ENCODE measurements at regions not wholly inside any gene's neighbourhood (a gene's known extent, or its start where the extent isn't known, plus 50 kb on each side); places are given as distances from the start of the nearest gene placed in this dataset.
A peak's percentile ranks its signal among the peaks of the same experiment; 100 is the strongest.
"Not testable (repeated sequence)": the region's sequence is repeated elsewhere in the genome, so short reads cannot be mapped to it uniquely, and the experiment has no call there.

DNA sequence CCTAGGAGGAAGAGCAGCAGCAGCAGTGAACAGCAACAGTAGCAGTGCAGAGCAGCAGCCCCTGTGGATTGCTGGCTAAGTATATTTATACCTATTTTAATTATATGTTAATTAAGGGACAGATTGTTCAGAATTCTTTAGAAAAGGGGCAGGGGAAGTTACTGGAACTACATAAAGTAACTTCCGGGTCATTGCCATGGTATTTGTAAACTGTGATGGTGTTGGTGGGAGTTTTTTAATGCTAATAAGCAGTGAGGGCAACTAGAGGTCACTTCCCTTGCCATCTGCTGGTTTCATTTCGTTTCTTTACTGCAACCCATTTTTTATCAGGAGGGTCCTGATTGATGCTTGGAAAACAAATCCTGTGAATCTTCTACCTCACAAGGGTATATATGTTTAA is 229.8 kb upstream of the PODXL start:
- no peak for DNase-seq

DNA sequence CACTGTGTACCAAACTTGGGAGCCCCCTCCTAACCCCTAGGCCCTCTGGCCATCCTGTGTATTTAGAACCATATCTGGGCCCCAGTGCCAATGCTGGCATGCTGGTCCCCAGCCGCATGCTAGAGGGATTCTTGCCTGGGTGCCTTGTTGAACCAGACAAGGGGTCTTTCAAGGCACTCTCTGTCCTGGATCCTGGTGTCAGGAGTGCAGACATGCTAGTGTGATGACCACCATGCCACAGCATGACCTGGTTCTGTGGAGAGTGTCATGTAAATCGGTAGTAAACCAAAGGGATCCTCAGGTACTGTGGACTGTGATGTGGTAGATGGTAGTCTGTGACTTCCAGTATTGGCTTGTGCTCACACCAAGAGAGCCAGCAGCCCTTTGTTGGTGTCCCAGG is 222.2 kb upstream of the PODXL start:
- DNase-seq: no peak

DNA sequence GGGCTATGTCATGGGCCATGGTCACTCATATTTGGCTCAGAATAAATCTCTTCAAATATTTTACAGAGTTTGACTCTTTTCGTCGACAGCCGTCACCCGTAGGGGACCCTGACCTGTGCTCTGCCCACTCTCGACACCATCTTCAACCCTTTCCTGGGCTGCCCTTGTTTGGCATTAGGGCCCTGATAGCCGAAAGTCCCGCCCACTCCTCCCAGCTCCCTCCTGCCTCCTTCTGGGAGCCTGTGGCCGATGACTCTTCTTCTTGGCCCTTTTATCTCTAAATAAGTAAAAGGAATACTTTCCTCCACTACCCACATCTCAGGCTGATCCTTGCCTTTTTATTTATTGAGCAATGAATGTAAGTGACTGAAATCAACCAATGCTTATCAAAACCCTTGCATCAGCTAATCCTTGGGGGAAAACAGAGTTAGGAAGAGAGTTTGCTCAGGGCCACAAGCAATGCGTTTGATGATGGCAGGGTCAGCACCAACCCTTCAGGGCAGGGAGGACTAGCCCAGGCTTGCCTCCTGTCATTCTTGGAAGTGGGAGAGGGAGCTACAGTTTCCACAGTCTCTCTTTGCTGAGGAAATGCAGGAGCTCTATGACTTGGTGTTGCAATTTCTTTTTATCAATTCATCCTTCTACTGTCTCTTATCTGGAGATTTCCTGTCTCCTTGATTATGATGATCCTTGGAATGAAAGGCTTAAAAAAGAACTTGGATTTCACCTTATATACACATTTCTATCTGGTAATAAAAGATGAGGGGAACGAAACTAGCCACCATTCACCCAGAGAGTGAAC is 218.2 kb upstream of the PODXL start:
- no peak for DNase-seq

DNA sequence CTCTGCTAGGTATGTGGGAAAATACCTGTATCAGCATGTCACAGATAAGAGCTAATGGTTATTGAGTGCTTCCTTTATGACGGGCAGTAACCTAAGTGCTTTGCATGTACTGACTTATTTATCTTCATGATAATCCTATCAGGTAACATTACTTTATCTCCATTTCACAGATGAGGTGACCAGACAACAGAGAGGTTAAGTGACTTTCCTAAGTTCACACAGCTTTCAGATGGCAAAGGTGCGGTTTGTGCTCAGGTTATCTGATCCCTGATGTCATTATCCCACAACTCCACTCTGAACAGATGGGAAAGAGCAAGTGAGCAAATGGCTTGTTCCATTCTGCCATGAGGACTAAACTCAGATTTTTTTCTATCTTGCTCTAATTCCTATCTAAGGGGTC is 217.0 kb upstream of the PODXL start:
- DNase-seq: no peak

DNA sequence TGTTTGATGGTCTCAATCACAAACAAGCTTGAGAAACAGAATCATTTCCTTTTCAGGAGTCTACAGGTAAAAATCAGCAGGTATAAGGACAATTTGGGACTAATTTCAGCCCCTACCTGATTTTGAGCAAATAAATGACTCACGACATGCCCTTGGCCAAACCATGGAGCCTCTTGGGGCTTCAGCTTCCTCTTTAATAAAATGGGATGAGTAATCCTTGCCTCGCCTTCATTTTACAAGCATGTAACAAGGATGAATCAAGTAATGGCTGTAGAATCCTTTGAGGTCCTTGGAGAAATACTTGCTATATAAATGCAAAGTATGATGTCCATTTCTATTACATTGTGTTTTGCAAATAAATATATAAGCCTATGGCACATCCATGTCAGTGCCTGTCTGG is 212.8 kb upstream of the PODXL start:
- DNase-seq: no peak

DNA sequence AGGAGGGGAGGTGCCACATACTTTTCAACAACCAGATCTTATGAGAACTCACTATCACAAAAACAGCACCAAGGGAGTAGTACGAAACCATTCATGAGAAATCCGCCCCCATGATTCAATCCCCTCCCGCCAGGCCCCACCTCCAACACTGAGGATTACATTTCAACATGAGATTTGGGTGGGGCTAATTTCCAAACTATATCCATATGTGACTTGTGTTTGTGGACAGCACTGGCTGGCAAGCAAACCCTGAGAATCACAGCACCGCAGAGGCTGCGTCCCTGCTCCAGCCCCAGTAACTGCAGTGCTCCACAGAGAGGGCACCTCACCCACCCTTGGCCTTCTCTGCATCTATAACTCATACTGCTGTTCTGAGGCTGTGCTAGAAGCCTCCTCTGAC is 211.2 kb upstream of the PODXL start:
- no peak for DNase-seq

DNA sequence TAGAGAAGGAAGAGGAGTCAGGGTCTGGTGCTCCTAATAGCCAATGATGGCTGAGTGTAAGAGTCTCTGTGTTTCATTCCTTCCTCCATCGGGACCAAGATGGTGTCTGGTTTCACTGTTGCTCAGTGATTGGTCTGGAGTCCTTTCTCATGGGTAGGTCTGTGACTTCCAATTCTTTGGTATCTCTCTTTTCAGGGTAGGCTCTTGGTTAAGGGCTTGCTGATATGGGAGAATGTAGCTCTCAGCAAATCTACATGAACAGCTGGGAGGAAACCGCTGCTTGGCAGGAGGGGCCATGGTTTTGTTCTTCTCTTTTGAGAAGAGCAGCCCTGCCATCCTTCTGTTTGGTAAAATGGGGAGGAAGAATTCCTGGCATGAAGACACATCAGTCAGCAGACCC is 209.1 kb upstream of the PODXL start:
- DNase-seq: no peak

DNA sequence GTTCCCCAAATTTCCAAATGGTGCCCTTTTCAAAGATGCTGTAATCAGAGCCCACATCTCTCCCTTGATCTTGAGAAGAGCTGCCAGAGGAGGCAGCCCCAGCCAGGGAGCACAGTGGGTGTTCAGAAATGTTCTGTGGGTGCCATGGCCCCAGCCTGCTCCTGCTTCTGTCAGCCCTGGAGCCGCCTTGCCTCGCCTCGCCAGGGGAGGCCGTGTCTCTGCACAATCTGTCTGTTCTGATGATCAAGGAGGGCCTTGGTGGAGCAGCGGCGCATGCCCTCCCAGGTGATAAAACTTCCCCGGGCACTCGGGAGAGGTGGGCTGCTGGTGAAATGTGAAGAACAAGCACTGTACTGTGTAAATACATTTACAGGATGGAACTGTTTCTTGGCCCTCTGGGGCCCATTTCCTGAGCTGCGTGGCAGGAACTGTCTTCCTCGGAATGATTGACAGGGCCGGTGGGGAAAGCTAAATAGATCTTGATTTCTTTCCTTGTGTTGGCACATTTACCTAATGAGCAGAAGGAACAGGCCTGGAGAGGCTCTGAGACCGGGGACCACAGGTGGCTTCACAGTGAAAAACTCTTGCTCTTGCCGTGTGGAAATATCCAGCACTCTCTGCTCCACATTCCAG is 207.8 kb upstream of the PODXL start:
- no peak for DNase-seq

DNA sequence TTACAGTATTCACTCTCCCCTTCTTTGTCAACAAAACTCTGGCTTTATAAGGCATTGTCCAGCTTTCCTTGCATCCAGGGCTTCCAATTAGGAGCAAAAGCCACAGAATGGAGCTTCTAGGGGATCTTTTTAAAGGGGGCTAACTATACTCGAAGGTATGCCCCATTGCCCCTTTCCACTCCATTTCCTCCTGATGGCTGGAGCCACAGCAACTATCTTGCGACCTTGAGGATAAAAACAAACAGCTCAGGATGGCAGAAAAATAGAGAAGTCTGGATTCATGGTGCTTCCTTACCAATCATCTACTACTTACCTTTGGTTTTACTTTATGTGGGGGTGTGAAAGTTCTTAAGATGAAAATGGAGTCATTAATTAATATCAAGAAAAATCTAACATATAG is 206.3 kb upstream of the PODXL start:
- DNase-seq: no peak

DNA sequence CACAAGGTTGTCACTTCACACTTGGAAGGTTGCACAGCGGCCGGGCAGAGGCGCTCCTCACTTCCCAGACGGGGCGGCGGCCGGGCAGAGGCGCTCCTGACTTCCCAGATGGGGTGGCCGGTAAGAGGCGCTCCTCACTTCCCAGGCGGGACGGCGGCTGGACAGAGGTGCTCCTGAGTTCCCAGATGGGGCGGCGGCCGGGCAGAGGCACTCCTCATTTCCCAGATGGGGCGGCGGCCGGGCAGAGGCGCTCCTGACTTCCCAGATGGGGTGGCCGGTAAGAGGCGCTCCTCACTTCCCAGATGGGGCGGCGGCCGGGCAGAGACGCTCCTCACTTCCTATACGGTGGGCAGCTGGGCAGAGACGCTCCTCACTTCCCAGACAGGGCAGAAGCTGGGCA is 199.4 kb upstream of the PODXL start:
- not testable (repeated sequence) for DNase-seq

DNA sequence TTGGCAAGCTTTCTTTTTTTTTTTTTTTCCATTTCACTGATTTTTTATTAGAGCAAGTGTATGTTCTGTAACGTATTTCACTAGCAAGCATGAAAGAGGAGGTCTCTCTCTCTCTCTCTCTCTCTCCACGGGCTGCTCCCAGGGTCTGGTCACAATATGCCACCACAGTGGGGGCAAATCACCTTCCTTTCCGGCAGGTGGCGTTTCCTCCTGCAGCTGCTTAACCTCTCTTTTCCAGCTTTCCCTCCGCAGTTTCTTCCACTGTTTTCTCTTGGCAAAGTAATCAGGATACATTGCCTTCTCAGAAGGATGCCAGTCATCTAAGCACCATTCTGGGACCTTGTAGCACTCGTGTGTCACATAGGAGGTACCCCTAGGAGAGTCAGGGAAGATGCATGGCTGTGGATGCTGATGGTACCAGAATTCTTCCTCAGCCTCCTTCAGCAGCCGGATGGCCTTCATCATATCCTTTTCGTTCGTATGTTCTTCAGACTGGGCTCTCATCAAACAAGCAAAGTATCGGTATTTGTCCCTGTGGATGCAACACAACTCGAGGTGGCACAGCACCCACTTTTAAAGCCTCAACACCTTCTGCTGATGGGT is 197.3 kb upstream of the PODXL start:
- no peak for DNase-seq

DNA sequence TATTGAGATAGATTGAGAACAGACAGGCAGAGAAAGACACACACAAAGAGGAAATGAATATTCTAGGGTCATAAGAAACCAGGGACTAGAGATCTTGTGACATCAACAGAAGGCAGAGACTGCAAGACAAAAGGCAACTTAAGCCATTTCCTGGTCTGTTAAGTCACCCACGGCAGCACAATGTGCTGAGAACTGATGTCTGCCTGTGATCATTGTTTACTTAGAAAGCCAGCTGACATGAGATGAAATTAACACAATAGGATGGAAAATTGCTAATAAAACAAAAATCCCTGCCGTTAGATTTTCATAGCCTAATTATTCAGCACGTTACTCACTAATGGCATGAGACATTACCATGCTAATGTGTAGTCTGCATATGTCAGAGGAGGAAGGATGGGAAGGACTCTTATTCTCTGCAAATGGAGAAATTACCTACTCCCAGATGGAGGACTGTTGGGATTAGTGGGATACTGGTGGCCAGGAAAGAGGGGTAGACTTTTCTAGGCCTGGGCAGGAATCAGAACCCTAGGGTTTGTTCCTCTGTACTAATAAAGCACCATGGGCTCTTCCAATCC is 191.3 kb upstream of the PODXL start:
- no peak for DNase-seq

DNA sequence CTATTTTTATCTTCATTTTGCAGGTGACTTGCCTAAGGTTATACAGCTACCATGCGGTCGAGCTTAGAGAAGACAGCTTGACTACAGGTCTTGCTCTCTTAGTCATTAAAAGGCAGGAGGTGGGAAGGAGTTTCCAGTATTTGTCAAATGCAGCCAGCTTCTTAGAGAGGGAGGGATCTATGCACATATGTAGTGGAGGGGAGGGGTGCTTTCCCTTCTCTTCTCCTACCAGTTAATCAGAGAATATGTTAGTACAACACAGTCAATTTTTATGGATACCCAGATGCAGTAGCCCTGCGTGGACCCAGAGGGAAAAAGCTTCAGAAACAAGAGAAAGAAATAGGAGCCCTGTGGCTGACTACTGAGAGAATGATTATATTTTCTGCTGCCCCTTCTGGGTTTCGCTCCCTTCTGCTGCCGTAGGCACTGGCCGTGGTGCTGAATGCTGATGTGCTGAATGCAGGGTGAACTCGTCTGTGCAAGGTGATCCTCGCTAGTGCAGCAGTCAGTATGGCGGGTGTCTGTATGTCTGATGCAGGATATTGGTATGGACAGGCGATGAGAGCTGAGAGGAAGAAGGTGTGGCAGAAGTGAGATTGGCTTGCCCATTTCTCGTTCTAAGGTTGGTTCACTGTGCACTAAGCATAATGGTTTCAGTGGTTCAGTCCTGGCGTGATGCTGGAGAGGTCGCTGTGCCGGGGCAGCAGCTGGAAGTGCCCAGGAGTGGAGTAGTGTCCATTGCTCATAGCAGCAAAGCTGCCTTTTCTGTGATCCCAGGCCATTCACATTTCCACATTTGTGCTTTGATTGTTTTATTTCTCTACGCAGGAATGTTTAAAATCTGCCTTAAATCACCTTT is 189.2 kb upstream of the PODXL start:
- DNase-seq: peak; percentile 78

DNA sequence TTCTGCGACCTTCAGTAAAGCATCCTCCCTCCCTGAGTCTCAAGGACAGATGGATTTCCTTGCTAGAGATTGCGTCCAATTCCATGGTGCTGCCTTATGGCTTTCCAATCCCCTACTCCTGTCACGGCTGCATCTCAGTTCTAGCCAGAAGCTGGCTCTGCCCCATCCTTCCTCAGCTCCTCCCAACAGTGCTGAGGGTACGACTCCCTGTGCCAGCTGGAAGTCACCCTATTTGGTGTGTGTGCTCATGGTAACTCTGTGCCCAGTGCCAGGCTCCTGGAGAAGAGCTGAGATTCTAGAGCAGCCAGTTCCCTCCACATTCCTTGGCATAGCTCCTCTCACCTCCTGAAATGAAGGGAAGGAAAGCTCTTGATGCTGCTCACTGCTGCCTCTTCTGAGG is 185.0 kb upstream of the PODXL start:
- no peak for DNase-seq

DNA sequence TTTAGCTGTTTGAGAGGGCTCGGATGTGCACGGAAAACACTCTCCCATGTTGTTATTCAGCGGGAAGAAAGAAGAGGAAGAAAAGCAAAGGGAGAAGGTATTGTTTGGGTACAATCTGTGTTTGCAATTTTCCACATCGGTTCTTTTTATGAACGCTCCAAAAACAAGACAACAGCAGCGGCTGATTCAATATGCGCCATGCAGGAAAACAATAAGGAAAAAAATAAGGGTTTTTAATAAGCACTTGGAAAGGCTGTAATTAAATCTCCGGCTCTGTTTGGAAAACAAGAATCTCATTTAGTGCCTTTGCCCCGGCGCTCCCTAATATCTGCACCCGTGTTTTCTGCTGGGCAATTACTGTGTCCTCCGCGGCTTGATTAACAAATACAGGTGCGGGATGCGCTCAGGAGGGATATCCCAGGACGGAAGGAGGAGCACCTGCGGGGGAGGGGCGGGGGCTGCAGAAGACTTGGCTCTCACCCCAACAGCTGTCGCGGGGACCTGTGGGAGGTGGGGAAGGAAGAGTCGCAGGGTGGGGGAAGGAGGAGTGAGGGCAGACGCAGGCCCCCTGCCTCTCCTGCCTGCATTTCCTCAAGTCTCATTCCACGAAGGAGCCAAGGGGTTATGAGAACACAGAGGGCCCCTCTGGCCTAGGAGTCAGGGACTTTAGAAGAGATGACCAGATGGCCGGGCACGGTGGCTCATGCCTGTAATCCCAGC is 181.5 kb upstream of the PODXL start:
- DNase-seq: no peak

DNA sequence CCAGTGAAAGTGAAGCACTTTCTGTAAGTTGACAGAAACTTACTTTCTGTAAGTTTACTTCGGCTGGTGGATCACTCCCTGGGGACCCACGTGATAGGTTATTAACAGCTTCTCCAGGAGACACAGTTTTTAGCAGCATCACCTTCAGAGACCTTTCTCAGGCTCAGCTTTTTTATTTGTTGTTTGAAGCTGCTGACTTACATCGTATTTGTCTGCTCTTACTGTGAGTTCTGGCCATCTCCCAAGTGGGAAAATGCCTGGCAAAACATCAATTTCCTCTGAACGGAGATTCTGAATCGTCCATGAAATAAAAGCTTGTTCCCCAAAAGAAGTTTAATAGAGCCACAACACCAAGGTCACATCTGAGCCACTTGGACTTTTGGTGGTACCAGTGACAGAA is 178.7 kb upstream of the PODXL start:
- no peak for DNase-seq

DNA sequence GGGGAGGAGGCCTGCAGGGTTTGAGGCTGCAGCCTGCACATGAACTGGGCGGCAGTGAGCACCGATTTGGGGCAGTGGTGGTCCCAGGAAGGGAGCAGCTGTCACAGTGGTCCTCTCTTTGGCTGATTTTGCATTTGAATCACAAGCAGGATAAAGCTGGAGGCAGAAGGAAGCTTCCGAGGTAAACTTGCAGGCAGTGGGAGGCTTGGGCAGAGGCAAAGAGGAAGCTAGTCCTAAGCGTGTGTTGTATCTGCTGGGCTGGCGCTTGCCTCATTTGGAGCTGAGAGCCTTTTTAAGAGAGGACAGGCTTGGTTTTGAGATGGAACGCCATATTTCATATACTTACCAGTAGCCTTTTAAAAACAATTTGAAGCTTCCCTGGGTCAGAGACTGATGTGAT is 177.2 kb upstream of the PODXL start:
- DNase-seq: no peak

DNA sequence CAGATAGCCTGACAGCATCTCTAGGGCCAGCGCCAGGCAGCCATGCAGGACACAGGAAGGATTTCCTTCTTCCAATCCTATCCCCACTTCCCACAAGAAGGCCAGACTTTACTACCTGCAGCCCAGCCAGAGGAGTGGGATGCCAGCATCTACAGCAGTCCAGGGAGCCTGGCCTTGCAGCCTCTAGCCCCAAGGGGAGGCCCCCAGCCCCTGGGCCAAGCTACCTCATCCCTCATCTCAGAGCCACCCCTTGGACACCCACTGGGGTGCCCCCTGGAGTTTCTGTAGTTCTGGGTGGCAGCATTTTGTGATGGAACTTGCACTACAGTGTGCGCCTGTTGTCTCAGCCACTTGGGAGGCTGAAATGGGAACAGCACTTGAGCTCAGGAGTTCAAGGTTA is 170.8 kb upstream of the PODXL start:
- no peak for DNase-seq

DNA sequence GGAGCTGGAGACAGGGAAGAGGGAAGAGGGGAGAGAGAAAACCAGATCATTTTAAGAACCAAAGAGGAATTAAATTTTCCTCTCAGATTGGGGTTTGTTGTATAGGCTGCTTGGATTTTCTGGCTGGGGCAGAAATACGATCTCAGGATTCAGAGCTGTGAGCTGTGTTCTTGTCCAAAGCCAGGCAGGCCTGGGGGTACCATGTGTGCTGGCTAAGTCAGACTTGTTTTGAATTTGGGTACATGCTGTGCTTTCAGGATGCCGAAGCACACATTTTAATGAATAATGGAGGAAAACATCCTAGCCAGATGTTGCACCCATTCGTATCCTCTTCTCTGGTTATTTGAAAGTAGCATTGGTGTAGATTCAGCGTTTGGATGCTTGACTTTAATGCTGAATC is 170.3 kb upstream of the PODXL start:
- DNase-seq: no peak

DNA sequence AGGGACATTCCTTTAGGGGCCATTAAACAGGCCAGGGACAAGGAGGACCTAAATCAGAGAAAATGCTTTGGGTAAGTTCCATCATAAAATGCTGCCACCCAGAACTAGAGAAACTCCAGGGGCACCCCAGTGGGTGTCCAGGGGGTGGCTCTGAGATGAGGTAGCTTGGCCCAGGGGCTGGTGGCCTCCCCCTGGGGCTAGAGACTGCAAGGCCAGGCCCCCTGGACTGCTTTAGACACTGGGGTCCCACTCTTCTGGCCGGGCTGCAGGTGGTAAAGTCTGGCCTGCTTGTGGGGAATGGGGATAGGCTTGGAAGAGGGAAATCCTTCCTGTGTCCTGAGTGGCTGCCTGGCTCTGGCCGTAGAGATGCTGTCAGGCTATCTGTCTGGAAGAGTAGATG is 169.6 kb upstream of the PODXL start:
- DNase-seq: no peak

DNA sequence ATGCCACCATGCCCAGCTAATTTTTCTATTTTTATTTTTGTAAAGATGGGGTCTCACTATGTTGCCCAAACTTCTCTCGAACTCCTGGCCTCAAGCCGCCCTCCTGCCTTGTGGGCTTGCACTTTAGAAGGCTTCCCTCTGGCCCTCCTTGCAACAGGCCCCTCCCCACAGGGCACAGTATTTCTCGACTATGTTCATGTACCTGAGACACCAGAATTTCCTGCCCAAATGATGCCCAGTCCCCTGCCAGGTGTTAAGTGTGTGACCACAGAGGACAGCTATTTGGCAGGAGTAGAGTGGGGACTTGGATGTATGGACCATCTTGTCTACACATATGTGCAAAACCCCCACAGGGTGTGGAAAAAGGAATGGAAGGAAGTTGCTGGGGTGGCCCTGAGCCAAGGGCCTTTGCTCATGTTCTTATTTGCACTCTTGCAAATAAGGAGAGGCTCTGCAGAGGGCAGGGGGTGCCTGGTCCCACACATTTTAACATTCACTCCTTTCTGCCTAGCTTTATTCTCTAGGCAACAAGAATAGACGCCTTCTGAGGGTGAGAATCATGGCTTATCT is 168.4 kb upstream of the PODXL start:
- no peak for DNase-seq

DNA sequence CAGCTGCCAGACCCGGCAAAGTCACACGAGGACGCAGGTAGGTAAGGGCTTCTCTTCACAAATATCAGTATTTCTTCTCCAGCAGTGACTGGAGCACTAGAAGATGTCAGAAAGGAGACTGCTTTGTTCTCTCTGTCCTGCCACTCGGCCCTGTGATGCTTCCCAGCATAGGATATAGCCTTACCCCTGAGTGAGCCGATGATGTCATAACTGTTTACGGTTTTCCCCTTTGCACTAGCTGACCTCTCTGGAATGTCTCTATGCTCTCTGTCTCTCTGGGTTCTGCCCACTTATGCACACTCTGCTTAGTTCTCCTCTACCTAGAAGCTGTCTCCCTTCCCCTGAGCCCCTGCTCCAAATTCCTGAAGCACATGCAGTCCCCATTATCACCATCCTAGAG is 167.5 kb upstream of the PODXL start:
- no peak for DNase-seq
